Testis (tissue), 2 donors: ENCODE measurements at regions not wholly inside any gene's neighbourhood (a gene's known extent, or its start where the extent isn't known, plus 50 kb on each side); places are given as distances from the start of the nearest gene placed in this dataset.
A peak's percentile ranks its signal among the peaks of the same experiment; 100 is the strongest.

Experiments
- DNase-seq: peaks from one replicate; pipeline ENCODE4 v3.0.0-alpha.2; 2019
- H3K27ac ChIP-seq, 2 donors: fragments of 200-600 bp; sonication (generic); one replicate each; pipeline ENCODE4 v1.5.1; 2019
- H3K27me3 ChIP-seq: fragments of 200-600 bp; sonication (generic); one replicate; pipeline ENCODE4 v1.5.1; 2019
- H3K36me3 ChIP-seq: fragments of 200-600 bp; sonication (generic); one replicate; pipeline ENCODE4 v1.5.1; 2017; ENCODE audit warnings: low read depth; ENCODE audit errors: missing control alignments
- H3K4me1 ChIP-seq: fragments of 200-600 bp; sonication (generic); one replicate; pipeline ENCODE4 v1.5.1; 2019
- H3K4me3 ChIP-seq, 2 donors: fragments of 200-600 bp; sonication (generic); one replicate each; pipeline ENCODE4 v1.5.1; 2017 to 2019
- H3K9me3 ChIP-seq: fragments of 200-600 bp; sonication (generic); one replicate; pipeline ENCODE4 v1.5.1; 2017
- CTCF ChIP-seq, 3 experiments: fragments of 450-650 bp in 2 of 3; fragments of 200-600 bp in 1 of 3; sonication (generic) in 1 of 3; IDR thresholded peaks; one replicate each; pipeline ENCODE4 v1.5.1; 2016 to 2019; ENCODE audit warnings: antibody characterized with exemption in 3 of 3, mild to moderate bottlenecking in 2 of 3, moderate library complexity in 1 of 3
- POLR2A ChIP-seq: fragments of 450-650 bp; IDR thresholded peaks from one replicate; pipeline ENCODE4 v1.6.1; 2017; ENCODE audit warnings: antibody characterized with exemption, mild to moderate bottlenecking, moderate library complexity
- WGBS, 2 donors: methylation state at CpG; one replicate each; pipeline ENCODE4 v1.1.5; 2018; 5-methylcytosine and 5-hydroxymethylcytosine counted together
- intact Hi-C: fragments of 100-400 bp; cut with DNase I; formaldehyde crosslinking; loops from one replicate; pipeline ENCODE4 v1.15.1; 2023; ENCODE audit warnings: low total_unique reads

GRCh38 chr4:124318292-124318691 is 394.2 kb downstream of the ANKRD50 start:
- no peak overlapping the region for H3K27ac ChIP-seq
- no peaks in the 10 kb centered on the region for H3K36me3 ChIP-seq
- no peak overlapping the region for H3K4me3 ChIP-seq
- intact Hi-C loops = no loop called here
- no peaks in the 10 kb centered on the region for H3K4me1 ChIP-seq
- H3K9me3 ChIP-seq = no peaks in the 10 kb centered on the region
- TF ChIP-seq POLR2A = no peak
- TF ChIP-seq CTCF (IDR thresholded peaks at IDR 0.05) = no peak
- H3K27me3 ChIP-seq = no peaks in the 10 kb centered on the region
- DNase-seq = no peak
- 97 to 100% methylated on average over 1 of the region's 1 CpG for WGBS, 2 donors

- intact Hi-C loops = no loop called here
- no peak for TF ChIP-seq CTCF (IDR thresholded peaks at IDR 0.05)
- TF ChIP-seq POLR2A = no peak
- Histone ChIP-seq H3K27ac (no peak overlapping the region), H3K36me3 (no peaks in the 10 kb centered on the region), H3K9me3 (no peaks in the 10 kb centered on the region), H3K4me1 (no peaks in the 10 kb centered on the region), H3K4me3 (no peak overlapping the region), H3K27me3 (no peaks in the 10 kb centered on the region)
- WGBS, 2 donors = 70 to 83% methylated on average over 3 of the region's 3 CpGs
- DNase-seq = no peak
Observed at GRCh38 chr4:124321364-124321763, 391.2 kb downstream of the ANKRD50 start.

- Histone ChIP-seq H3K27ac (no peak overlapping the region), H3K36me3 (no peaks in the 10 kb centered on the region), H3K27me3 (no peaks in the 10 kb centered on the region), H3K9me3 (no peaks in the 10 kb centered on the region), H3K4me3 (peak overlapping the region in 1 of 2 donors; percentile 21), H3K4me1 (no peaks in the 10 kb centered on the region)
- 36 to 39% methylated on average over 8 of the region's 8 CpGs for WGBS, 2 donors
- intact Hi-C loops = no loop called here
- TF ChIP-seq POLR2A (no peak), CTCF (IDR thresholded peaks at IDR 0.05) (peak; percentile 56 to 68 (median 65))
- DNase-seq = no peak
Observed at GRCh38 chr4:124322234-124323065, 390.1 kb downstream of the ANKRD50 start.

- Histone ChIP-seq H3K4me3 (no peak overlapping the region), H3K9me3 (no peaks in the 10 kb centered on the region), H3K27me3 (no peaks in the 10 kb centered on the region), H3K36me3 (no peaks in the 10 kb centered on the region), H3K27ac (no peak overlapping the region), H3K4me1 (no peaks in the 10 kb centered on the region)
- intact Hi-C loops = no loop called here
- TF ChIP-seq CTCF (IDR thresholded peaks at IDR 0.05) = no peak
- DNase-seq = no peak
Observed at GRCh38 chr4:124325690-124326089, 386.8 kb downstream of the ANKRD50 start.

DNA sequence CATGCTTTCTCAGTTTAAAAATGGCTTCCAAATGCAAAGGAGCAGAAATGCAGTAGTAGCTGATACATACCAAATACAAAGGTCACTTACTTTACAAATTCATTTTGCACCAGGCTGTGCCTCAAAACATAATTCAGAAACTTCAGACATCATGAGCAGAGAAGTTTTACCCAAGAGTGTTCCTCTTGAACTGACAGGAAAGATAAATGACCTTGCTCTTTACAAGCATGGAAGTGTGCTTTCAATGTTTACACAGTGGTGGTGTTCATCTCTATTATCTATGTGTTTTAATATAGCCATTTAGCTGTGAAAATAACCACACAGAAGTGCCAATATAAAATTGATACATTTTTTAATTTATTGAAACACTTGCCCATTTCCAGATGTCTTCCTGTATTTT is 383.4 kb downstream of the ANKRD50 start:
- H3K36me3 ChIP-seq = no peaks in the 10 kb centered on the region
- no peak overlapping the region for H3K27ac ChIP-seq
- TF ChIP-seq POLR2A (no peak), CTCF (IDR thresholded peaks at IDR 0.05) (no peak)
- H3K27me3 ChIP-seq = no peaks in the 10 kb centered on the region
- no peak for DNase-seq
- H3K4me3 ChIP-seq = no peak overlapping the region
- no peaks in the 10 kb centered on the region for H3K9me3 ChIP-seq
- intact Hi-C loops = no loop called here
- H3K4me1 ChIP-seq = no peaks in the 10 kb centered on the region
